ENCODE measurements at regions not wholly inside any gene's neighbourhood (a gene's known extent, or its start where the extent isn't known, plus 50 kb on each side); places are given as distances from the start of the nearest gene placed in this dataset.

DNA sequence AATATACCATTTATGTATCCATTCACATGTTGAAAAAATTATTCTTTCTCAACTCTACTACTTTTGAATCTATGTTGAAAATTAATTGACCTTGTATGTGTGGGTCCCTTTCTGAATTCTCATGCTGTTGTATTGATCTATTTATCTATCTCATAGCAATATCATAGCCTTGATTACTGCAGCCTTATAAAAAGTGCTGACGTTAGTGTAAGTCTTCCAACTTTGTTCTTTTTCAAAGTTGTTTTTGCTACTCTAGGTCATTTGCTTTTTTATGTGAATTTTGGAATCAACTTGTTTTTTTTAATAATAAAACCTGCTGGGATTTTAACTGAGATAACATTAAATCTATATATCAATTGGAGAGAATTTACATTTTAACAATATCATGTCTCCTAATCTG, 52.2 kb upstream of the PAX3 start:
- DNase-seq (ENCODE audit: low spot score) = no peak

GRCh38 chr2:222352981-222353380, 54.2 kb upstream of the PAX3 start:
- no peak for DNase-seq (ENCODE audit: low spot score)

DNA sequence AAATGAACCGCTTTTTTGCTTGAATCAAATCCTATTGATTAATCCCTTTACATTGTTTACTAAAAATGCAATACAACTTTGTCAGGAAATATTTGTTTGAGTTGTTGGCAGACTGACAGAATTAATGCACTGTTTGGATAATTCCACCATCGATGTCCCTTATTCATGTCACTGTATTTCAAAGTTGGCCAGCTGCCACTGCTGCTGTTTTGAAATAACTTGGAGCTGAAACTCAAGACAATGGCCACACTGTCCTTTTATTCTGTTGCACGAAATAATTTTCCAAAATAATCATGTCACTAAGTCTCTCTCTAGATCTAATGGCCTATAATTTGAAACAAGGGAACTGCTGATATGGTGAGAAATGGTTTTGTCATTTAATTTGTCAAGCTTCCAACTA, 55.2 kb upstream of the PAX3 start:
- no peak for DNase-seq (ENCODE audit: low spot score)

GRCh38 chr2:222355860-222356259, 57.1 kb upstream of the PAX3 start:
- DNase-seq (ENCODE audit: low spot score) = no peak

GRCh38 chr2:222357930-222358329, 59.1 kb upstream of the PAX3 start:
- no peak for DNase-seq (ENCODE audit: low spot score)

DNA sequence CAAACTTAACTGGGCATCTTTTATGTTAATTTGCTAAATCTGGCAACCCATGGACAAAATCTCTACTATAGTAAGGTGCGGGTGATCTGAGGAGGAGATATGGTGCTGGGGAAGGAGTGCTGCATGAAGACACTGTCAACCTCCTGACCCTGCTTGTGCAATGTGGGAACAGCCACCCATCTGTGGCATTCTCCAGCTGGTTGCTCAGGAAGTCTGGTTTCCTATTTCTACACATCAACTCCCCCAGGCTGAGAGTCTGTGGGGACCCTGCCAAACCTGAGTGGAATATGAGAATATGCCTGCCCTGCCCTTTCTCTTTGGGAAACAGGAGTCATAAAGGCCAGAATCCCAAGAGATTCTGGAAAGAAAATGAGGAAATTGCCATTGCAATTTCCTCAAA, 60.1 kb upstream of the PAX3 start:
- no peak for DNase-seq (ENCODE audit: low spot score)

GRCh38 chr2:222360146-222360545, 61.3 kb upstream of the PAX3 start:
- DNase-seq (ENCODE audit: low spot score) = no peak

DNA sequence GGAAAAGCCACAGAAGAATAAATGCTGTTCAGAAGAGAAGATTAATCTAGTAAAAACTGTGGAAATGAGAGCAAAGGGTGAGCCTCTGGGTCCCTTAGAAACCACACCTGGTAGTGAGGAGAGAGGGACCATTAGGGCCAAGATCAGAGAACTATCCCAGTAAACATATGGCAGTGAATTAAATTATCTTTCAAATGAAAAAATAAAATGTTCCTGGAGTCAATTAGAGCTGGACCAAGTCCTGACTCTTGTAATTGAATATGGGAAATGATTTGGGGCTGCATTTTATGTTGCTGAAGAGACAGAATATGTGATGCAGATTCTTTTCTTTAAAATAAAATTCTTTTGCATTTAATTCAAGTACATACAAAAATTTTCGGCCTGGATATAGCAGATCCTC, 62.2 kb upstream of the PAX3 start:
- no peak for DNase-seq (ENCODE audit: low spot score)

DNA sequence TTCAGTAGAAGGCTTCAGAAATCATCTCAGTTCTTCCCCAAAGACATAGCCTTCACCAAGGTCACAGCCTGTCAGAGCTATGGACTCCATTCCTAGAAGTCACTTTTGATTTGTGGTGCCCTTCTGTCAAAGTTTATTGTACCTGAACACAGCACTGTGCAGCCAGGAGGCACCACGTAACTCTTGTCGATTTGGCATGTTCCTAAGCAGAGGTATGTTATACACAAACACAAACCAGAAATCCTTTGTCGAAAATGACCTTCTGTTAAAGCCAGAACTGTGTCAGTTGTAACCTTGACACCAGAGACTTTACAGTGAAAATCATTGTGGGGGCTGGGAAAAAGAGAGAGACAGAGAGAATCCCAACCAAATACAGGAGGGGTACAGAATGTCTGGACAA, 62.6 kb upstream of the SGPP2 start:
- no peak for DNase-seq (ENCODE audit: low spot score)

GRCh38 chr2:222362336-222362735, 62.0 kb upstream of the SGPP2 start:
- DNase-seq (ENCODE audit: low spot score) = no peak

- DNase-seq (ENCODE audit: low spot score) = no peak
Observed at GRCh38 chr2:222364285-222364895, 60.0 kb upstream of the SGPP2 start.

- peak; percentile 51 for DNase-seq (ENCODE audit: low spot score)
Observed at GRCh38 chr2:222368280-222368679, 56.1 kb upstream of the SGPP2 start.

GRCh38 chr2:222372993-222373392, 51.4 kb upstream of the SGPP2 start:
- no peak for DNase-seq (ENCODE audit: low spot score)

All from ecto neural progenitor cell (in vitro differentiated cells).